ENCODE measurements at regions not wholly inside any gene's neighbourhood (a gene's known extent, or its start where the extent isn't known, plus 50 kb on each side); places are given as distances from the start of the nearest gene placed in this dataset.
A peak's percentile ranks its signal among the peaks of the same experiment; 100 is the strongest.

GRCh38 chr18:77360315-77361190 lies 110.9 kb downstream of the GALR1 start:
- DNase-seq (ENCODE audit: low spot score) (no peak), ATAC-seq (ENCODE audit: low FRiP score) (no peak)
- no peak for TF ChIP-seq CTCF (IDR thresholded peaks at IDR 0.05)

- DNase-seq (ENCODE audit: low spot score) (no peak), ATAC-seq (ENCODE audit: low FRiP score) (no peak)
- TF ChIP-seq CTCF (IDR thresholded peaks at IDR 0.05) = no peak
These were observed 111.7 kb downstream of the GALR1 start for GRCh38 chr18:77361382-77361781.

- ATAC-seq (ENCODE audit: low FRiP score) = no peak
- no peak for DNase-seq (ENCODE audit: low spot score)
These were observed 116.0 kb downstream of the GALR1 start for GRCh38 chr18:77365667-77366066.

GRCh38 chr18:77366067-77366719 lies 116.5 kb downstream of the GALR1 start:
- no peak for TF ChIP-seq CTCF (IDR thresholded peaks at IDR 0.05)
- DNase-seq (ENCODE audit: low spot score) = no peak
- no peak for ATAC-seq (ENCODE audit: low FRiP score)

More at GRCh38 chr18:77365667-77366066, 116.0 kb downstream of the GALR1 start:
- TF ChIP-seq CTCF (IDR thresholded peaks at IDR 0.05) = no peak

GRCh38 chr18:77366720-77367641 lies 117.3 kb downstream of the GALR1 start:
- ATAC-seq (ENCODE audit: low FRiP score) = peak; percentile 60
- TF ChIP-seq CTCF (IDR thresholded peaks at IDR 0.05) = no peak
- no peak for DNase-seq (ENCODE audit: low spot score)

- no peak for TF ChIP-seq CTCF (IDR thresholded peaks at IDR 0.05)
- ATAC-seq (ENCODE audit: low FRiP score) (no peak), DNase-seq (ENCODE audit: low spot score) (no peak)
These were observed 120.0 kb downstream of the GALR1 start for GRCh38 chr18:77369644-77370043.

Measured in omental fat pad (tissue), 3 donors.